Suppressor macrophage (primary cell): ENCODE measurements at regions not wholly inside any gene's neighbourhood (a gene's known extent, or its start where the extent isn't known, plus 50 kb on each side); places are given as distances from the start of the nearest gene placed in this dataset.

ENCODE experiments used
- DNase-seq, 4 experiments: peaks; one replicate each; pipeline ENCODE4 v3.0.0-alpha.2; 2020 to 2022

GRCh38 chr11:70536051-70536877 is 137.9 kb downstream of the CTTN start:
- DNase-seq, result no peak

GRCh38 chr11:70537576-70538571 is 139.5 kb downstream of the CTTN start:
- DNase-seq, result no peak

DNA sequence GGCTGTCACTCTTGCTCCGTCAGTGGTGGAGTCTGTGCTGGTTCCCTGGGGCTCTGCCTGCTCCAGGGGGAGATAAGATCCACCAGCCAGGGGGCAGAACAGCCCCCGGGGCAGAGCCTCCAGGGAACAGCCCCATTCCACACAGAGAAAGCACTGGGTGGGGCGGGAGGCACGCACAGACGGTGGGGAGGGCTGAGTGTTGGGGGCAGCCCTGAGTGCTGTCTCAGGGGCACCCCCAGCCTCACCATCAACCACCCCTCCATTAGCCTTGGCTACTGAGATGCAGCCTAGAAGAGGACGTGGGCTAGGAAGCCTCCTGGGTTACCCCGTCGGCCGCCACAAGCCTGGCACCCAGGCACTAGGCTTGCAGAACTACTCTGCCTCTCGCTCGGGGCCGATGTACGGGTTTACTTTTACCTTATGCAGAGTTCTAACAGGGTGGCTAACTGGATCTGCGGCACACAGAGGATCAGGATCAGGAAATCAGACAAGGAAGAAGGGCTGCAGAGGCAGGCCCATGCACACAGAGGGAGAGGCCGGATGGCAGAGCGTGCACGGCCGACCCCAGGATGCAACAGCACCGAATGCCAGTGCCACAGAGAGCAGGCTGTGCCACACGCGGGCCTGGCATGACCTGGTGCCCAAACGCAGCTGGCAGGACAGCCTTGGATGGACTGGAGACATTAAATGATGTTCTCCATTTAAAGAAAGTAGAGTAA is 140.5 kb downstream of the CTTN start:
- DNase-seq, result no peak

- no peak for DNase-seq
These were observed 141.2 kb downstream of the CTTN start for GRCh38 chr11:70539360-70540095.

DNA sequence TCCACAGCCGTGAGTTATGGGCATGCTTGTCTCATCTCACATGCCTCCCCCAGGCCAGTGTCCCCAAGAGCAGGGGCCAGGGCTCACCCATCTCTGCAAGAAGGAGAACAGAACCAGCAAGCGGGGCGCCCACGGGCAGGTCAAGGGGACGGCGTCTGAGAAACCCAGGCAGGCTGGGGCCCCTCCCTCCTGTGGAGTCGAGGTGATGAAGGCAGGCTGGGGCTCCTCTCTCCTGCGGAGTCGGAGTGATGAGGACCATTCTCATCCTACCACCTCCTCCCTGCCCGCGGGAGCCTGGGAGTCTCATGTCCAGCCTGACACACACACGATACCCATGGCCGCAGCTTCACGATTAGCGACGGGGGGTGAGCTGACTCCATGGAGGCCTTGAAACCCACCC is 141.9 kb downstream of the CTTN start:
- DNase-seq, result no peak

DNA sequence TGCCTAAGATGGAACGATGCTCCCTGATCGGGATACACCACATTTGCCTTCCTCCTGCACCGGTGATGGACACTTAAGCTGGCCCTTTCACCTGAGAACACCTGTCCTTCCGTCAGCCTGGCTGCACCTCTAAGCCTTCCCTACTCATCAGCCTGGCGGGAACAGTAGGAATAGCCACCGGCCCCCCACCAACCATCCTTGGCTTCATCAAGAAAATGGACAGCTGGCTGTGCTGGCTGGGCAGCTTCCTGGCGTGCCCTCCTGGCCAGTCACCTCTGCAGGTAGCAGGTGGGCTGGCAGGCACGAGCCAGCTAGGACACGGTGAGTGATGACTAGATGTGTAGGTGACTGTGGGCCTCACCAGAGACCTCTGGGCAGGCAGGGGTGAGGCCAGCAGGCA is 142.8 kb downstream of the CTTN start:
- no peak for DNase-seq

DNA sequence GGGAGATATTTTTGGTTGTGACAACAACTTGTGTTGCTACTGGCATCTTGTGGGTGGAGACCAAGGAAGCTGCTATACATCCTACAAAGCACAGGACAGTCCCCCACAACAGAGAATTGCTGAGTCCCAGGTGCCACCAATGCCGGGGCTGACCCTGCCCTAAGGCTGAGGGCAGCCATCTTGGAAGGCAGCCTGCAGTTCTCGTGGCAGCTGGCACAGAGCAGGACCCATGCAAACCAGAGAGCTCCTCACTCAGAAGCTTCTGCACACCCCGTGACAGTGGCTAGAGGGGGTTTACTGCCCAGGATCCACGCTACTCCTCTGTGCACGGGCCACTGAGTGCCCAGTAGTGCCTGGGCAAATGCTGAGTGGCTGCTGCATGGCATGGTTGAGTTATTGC is 143.4 kb downstream of the CTTN start:
- no peak for DNase-seq

- no peak for DNase-seq
These were observed 144.1 kb downstream of the CTTN start for GRCh38 chr11:70542406-70542805.

DNA sequence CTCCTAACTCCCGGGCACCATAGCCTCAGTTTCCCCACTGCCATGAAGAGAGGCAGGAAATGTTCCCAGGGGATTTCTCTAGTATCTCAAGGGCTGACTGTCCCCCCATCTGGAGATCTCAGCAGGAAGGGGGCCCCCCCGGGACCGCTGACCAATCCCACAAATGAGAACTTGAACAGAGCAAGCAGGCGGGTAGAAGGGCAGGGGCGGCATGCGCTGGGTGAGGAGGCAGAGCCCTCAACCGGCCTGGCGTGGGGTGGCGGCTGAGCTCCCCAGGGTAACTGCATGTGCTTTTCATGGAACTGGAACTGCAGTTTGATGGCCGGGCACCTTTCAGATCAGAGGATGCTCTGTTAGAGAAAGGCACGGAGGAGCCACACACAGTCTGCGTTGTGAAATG is 144.5 kb downstream of the CTTN start:
- no peak for DNase-seq

DNA sequence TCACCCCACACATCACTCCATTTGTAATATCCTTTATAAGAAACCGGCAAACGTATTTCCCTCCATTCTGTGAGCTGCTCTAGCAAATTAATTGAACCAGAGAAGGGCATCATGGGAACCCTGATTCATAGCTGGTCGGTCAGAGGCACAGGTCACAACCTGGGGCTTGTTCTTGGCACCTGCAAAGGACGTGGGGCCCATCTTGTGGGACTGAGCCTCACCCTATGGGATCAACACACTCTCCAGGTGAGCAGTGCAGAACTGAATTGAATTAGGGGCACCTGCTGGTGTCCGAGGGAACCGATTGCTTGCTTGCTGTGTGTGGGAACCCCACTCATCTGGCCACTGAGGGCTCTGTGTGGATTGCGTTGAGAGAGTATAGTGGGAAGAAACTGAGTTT is 145.3 kb downstream of the CTTN start:
- DNase-seq, result no peak

GRCh38 chr11:70544067-70544773 is 145.9 kb downstream of the CTTN start:
- no peak for DNase-seq

DNA sequence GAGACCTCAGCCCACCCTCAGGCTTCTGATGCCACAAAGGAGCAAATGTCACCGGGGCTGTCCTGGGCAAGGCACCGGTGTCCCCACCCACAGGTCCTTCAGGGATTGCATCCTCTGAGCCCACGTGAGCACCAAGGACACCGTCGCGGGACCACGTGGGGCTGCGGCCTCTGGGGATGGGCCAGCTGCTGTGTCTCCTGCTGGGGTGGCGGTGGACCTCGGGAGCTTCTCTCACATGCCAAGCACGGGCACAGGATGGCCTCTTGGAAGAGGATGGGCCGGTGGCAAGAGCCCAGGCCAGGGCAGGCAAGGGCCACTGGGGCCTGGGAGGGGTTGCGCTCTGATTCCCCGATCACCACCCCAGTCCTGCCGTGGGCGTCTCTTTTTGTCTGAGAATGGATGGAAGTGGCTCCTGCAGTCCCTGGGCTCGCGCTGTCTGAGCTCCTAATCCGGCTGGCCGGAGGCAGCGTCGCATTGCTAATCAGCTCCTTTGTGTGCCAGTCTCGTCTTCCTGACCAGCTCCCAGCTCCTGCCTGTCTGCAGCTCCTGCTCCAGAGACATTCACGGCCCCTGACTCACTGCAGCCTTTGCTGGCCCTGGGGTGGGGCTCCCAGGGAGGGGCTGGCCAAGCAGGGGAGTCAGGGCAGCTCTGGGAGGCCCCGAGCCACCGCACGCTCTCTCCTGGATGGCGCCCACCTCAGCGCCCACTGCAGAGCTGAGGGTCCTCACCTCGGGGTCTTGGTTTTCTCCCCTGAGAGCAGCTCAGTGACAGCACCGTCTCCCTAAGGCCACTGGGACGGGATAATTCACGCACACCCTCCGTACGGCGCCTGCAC is 146.7 kb downstream of the CTTN start:
- DNase-seq, result no peak

GRCh38 chr11:70545610-70545912 is 147.2 kb downstream of the CTTN start:
- DNase-seq, result no peak

- DNase-seq, result no peak
These were observed 148.0 kb downstream of the CTTN start for GRCh38 chr11:70546191-70546940.

GRCh38 chr11:70547386-70547785 is 149.1 kb downstream of the CTTN start:
- DNase-seq, result no peak

DNA sequence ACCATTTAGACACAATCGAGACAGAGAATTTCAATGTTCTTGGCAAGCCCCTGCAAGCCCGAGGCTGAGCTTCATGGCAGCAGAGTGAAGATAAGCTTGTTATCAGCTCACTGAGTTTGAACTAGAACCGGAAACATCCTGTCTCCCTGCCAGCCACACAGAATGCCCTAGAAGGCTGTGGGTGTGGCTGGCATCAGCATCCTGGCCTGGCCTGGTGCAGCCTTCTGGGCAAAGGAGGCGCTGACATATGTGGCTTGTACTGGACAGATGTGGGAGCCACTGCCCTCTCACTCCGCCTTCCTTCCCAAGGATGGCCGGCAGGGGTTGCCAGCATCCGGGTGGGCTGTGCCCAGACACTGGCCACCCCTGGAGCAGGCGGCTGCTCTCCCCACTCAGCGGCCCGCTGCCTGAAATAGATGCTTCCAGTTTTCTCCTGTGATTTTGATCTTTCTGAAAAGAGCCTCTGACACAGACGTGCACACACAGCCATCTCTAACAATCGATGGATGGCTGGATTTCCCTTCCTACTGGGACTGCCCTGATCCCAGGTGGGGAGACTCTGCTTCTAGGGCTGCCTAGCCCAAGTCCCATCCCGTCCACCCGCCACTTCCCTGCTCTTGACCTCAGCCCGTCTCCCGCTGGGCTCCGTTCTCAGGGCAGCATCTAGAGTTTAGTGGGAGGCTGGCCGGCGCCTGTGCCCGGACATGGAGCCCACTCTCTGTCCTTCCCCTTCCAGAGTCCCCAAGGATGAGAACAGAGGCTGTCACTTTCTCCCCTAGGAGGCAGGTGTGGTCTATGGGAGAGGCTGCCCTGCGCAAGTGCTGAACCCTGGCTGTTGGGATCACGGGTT is 149.7 kb downstream of the CTTN start:
- DNase-seq, result no peak

DNA sequence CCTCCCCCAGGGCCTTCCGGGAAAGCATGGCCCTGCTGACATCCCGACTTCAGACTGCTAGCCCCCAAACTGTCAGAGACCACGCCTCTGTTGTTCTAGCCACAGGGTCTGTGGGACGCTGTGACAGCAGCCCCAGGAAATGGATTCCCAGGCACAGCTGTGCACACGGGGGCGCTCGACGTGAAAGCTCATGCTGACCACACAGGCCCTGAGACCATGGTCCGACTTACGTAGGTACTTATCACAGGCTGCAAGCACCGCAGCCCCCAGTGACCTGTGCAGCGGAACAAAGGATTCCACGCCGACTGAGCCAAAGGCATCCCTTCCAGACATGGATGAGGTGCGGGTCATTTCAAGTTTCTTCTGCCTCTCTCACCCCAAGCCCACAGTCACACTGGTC is 150.6 kb downstream of the CTTN start:
- no peak for DNase-seq

- DNase-seq, result no peak
These were observed 151.1 kb downstream of the CTTN start for GRCh38 chr11:70549386-70549785.

- DNase-seq, result no peak
These were observed 151.5 kb downstream of the CTTN start for GRCh38 chr11:70549796-70550195.
